Skeletal muscle tissue (tissue), 3 donors: ENCODE measurements at regions not wholly inside any gene's neighbourhood (a gene's known extent, or its start where the extent isn't known, plus 50 kb on each side); places are given as distances from the start of the nearest gene placed in this dataset.

Experiments used
- H3K27ac ChIP-seq: one replicate; pipeline ENCODE4 v1.7.0; 2013; ENCODE audit warnings: mild to moderate bottlenecking, low read depth, low read length, inconsistent platforms
- H3K27me3 ChIP-seq, 3 donors: one replicate each; pipeline ENCODE4 v1.7.0; 2013; ENCODE audit warnings: low read length in 3 of 3; ENCODE audit not compliant: control insufficient read depth in 3 of 3, insufficient read depth in 3 of 3
- H3K36me3 ChIP-seq, 3 donors: one replicate each; pipeline ENCODE4 v1.7.0; 2013; ENCODE audit warnings: low read length in 3 of 3; ENCODE audit not compliant: control insufficient read depth in 3 of 3, insufficient read depth in 3 of 3
- H3K4me1 ChIP-seq, 3 donors: one replicate each; pipeline ENCODE4 v1.7.0; 2013; ENCODE audit warnings: low read length in 3 of 3, mild to moderate bottlenecking in 3 of 3; ENCODE audit not compliant: control insufficient read depth in 3 of 3, insufficient read depth in 3 of 3
- H3K4me3 ChIP-seq, 3 donors: one replicate each; pipeline ENCODE4 v1.7.0; 2013; ENCODE audit warnings: low read length in 3 of 3
- H3K9ac ChIP-seq, 3 donors: one replicate each; pipeline ENCODE4 v1.7.0; 2013; ENCODE audit warnings: low read length in 3 of 3, mild to moderate bottlenecking in 3 of 3, moderate library complexity in 2 of 3, low read depth in 1 of 3
- H3K9me3 ChIP-seq, 3 donors: one replicate each; pipeline ENCODE4 v1.7.0; 2013; ENCODE audit warnings: low read length in 3 of 3; ENCODE audit not compliant: control insufficient read depth in 3 of 3
- donor health status: Osteomylitis.

GRCh38 chr20:60215816-60216730 is 257.9 kb downstream of the CDH26 start:
- Histone ChIP-seq H3K4me3 (no peak overlapping the region), H3K9me3 (no peaks in the 10 kb centered on the region), H3K27me3 (peaks cover 0 to 17% (median 13%) of the 10 kb centered on the region in 3 donors), H3K36me3 (no peaks in the 10 kb centered on the region), H3K4me1 (peaks cover 0 to 3% (median 0%) of the 10 kb centered on the region in 3 donors), H3K27ac (no peak overlapping the region), H3K9ac (no peak overlapping the region)

- Histone ChIP-seq H3K27me3 (peaks cover 0 to 17% (median 9%) of the 10 kb centered on the region in 3 donors), H3K4me1 (peaks cover 0 to 3% (median 0%) of the 10 kb centered on the region in 3 donors), H3K27ac (no peak overlapping the region), H3K9me3 (no peaks in the 10 kb centered on the region), H3K4me3 (no peak overlapping the region), H3K36me3 (no peaks in the 10 kb centered on the region), H3K9ac (no peak overlapping the region)
Measured at GRCh38 chr20:60219231-60219630, 261.0 kb downstream of the CDH26 start.

GRCh38 chr20:60219984-60220562 is 261.9 kb downstream of the CDH26 start:
- Histone ChIP-seq H3K27me3 (peaks cover 0 to 14% (median 9%) of the 10 kb centered on the region in 3 donors), H3K27ac (no peak overlapping the region), H3K4me1 (peaks cover 0 to 3% (median 0%) of the 10 kb centered on the region in 3 donors), H3K36me3 (no peaks in the 10 kb centered on the region), H3K9me3 (no peaks in the 10 kb centered on the region), H3K4me3 (no peak overlapping the region), H3K9ac (no peak overlapping the region)

- Histone ChIP-seq H3K27ac (no peak overlapping the region), H3K36me3 (no peaks in the 10 kb centered on the region), H3K9ac (no peak overlapping the region), H3K4me1 (peaks cover 0 to 3% (median 0%) of the 10 kb centered on the region in 3 donors), H3K4me3 (no peak overlapping the region), H3K9me3 (no peaks in the 10 kb centered on the region), H3K27me3 (peaks cover 0 to 8% (median 7%) of the 10 kb centered on the region in 3 donors)
Measured at GRCh38 chr20:60220706-60221105, 262.5 kb downstream of the CDH26 start.

- H3K9me3 ChIP-seq, result no peaks in the 10 kb centered on the region
- no peaks in the 10 kb centered on the region for H3K4me1 ChIP-seq
- peaks cover 0 to 3% (median 2%) of the 10 kb centered on the region in 3 donors for H3K27me3 ChIP-seq
- no peak overlapping the region for H3K27ac ChIP-seq
- H3K36me3 ChIP-seq, result no peaks in the 10 kb centered on the region
- no peak overlapping the region for H3K9ac ChIP-seq
- H3K4me3 ChIP-seq, result no peak overlapping the region
Measured at GRCh38 chr20:60221593-60221992, 263.4 kb downstream of the CDH26 start.

- Histone ChIP-seq H3K27ac (no peak overlapping the region), H3K9ac (no peak overlapping the region), H3K36me3 (no peaks in the 10 kb centered on the region), H3K4me3 (no peak overlapping the region), H3K9me3 (no peaks in the 10 kb centered on the region), H3K27me3 (peaks cover 0 to 3% (median 0%) of the 10 kb centered on the region in 3 donors), H3K4me1 (no peaks in the 10 kb centered on the region)
Measured at GRCh38 chr20:60222497-60222896, 264.3 kb downstream of the CDH26 start.

GRCh38 chr20:60223174-60223573 is 265.0 kb downstream of the CDH26 start:
- H3K9me3 ChIP-seq, result no peaks in the 10 kb centered on the region
- no peak overlapping the region for H3K27ac ChIP-seq
- no peaks in the 10 kb centered on the region for H3K4me1 ChIP-seq
- no peaks in the 10 kb centered on the region for H3K36me3 ChIP-seq
- no peak overlapping the region for H3K4me3 ChIP-seq
- H3K9ac ChIP-seq, result no peak overlapping the region
- peaks cover 0 to 3% (median 0%) of the 10 kb centered on the region in 3 donors for H3K27me3 ChIP-seq

- Histone ChIP-seq H3K4me3 (no peak overlapping the region), H3K36me3 (no peaks in the 10 kb centered on the region), H3K27ac (no peak overlapping the region), H3K4me1 (no peaks in the 10 kb centered on the region), H3K9me3 (no peaks in the 10 kb centered on the region), H3K27me3 (no peaks in the 10 kb centered on the region), H3K9ac (no peak overlapping the region)
Measured at GRCh38 chr20:60224914-60225313, 266.7 kb downstream of the CDH26 start.

- H3K27ac ChIP-seq, result no peak overlapping the region
- H3K4me3 ChIP-seq, result no peak overlapping the region
- no peaks in the 10 kb centered on the region for H3K27me3 ChIP-seq
- no peak overlapping the region for H3K9ac ChIP-seq
- H3K36me3 ChIP-seq, result no peaks in the 10 kb centered on the region
- no peaks in the 10 kb centered on the region for H3K4me1 ChIP-seq
- H3K9me3 ChIP-seq, result no peaks in the 10 kb centered on the region
Measured at GRCh38 chr20:60228255-60228654, 270.0 kb downstream of the CDH26 start.

- no peak overlapping the region for H3K27ac ChIP-seq
- no peaks in the 10 kb centered on the region for H3K36me3 ChIP-seq
- no peaks in the 10 kb centered on the region for H3K9me3 ChIP-seq
- no peak overlapping the region for H3K4me3 ChIP-seq
- no peaks in the 10 kb centered on the region for H3K27me3 ChIP-seq
- no peaks in the 10 kb centered on the region for H3K4me1 ChIP-seq
- H3K9ac ChIP-seq, result no peak overlapping the region
Measured at GRCh38 chr20:60232380-60232779, 274.2 kb downstream of the CDH26 start.
